ENCODE measurements at regions not wholly inside any gene's neighbourhood (a gene's known extent, or its start where the extent isn't known, plus 50 kb on each side); places are given as distances from the start of the nearest gene placed in this dataset.

DNA sequence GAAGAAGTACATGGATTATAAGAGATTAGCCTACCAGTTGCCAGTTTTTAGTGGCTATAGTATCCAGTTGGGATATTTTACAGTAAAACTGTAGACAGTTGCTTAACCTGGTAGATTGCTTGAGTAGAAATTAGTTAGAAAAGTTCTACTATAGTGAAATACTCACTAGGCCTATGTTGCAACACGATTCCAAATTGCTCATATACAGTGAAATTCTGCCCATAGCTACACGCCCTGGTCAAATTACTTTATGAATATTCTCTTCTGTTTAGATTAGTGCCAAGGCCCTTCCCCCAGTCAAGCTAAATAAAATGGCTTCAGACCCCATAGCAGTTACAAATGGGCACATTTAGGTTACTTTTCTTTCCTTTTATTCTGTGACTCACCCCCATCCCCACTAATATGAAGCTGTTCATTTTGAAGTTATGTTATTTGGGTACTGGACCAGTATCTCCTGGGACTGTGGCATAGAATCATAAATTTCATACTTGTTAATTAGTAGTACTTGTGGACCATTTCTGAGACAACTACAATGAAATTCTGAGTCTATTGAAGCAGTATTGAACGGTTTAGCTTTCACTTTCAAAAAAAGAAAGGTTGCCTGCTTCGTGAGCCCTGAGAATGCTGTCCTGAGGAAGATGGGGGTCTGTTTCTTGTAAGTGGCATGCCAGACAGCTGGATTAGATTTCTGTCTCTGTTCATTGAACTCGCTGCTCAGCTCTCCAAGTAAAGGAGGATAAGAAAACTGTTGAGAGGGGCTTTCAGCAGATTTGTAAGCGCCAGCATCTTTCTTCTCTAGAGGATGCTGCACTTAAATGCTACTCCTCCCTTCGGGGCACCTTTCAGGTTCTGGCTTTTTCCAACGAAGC is 65.8 kb upstream of the CFAP20DC start:
- DNase-seq, result no peak

DNA sequence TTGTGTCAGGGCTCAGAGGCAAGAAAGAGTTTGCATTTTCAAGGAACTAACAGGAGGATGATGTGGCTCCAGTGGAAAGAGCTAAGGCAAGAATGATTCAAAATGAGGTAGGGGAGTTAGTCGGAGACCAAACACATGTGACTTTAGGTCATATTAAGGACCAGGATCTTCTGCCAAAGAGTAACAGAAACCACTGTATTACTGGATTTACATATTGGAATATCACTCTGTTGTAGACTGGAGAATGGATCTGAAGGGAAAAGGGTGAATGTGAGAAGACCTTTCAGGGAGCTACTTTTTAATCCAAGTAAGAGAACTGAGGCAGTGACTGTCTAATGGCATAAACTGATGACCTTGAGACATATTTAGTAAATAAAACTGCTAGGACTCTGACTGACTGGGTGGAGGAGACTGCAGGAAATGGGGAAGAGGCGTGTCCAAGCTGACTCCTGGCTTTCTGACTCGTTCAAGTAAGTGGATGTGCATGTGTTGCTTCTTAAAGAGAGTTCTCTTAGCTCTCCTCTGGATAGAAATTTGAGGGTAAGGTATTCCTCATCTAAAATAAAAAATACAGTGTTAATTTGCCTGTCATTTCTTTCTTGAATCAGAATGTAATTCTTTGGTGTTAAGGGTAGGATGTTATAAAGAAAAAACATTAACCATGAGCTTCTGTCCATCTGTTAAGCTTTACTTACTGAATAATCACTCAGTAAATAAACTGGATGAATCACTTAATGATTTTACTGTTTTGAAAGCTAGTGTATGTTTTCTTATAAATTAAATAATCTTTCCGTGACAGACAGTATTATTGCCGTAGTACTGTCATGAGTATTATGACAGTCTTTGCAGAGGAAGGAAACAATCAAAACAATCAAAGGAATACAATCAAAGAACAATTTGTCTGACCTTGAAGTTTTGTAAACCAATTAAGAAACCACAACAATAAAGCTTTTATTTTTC is 58.3 kb upstream of the CFAP20DC start:
- DNase-seq, result no peak

DNA sequence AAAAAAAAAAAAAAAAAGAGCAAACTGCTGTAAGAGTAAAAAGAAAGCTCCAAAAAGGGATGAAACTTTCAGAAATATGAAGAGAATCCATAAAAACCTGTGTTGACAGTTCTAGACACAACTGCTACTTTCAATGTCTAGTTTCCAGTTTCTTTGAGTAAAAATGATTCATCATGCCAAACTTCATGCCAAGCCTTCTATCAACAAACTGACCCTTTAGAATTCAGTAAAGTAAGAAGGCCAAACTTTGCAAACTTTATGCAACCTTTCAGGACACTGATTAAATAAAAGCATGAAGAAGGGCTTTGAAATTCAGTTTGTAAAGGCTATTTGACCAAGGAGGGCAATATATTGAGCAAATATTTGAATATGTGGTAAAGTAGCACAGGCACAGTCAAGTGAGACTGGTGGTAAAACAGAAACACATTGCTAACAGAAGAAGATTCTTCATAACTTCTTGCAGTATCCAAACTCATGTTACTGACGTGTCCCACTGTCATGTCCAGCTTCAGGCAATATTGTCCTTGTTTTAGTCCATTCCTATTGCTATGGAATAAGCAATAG is 56.3 kb upstream of the CFAP20DC start:
- DNase-seq, result no peak

DNA sequence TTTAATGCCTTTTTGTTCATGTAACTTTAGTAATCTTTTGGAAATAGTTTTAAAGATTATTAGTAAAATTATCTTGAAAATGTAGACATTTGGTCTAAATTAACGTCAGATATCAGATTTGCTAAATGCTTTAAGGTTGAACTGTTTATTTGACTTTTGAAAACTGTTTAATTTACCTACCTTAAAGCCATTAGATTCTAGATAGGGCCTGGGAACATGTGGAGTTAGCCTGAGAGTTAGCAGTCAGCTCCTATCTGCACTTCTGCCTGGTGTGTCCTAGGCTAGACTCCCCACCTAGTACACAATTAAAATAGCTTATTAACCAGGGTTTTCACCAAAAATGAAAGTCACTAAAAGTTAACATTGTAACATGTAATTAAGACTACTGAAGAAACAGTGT is 53.7 kb upstream of the CFAP20DC start:
- no peak for DNase-seq

DNA sequence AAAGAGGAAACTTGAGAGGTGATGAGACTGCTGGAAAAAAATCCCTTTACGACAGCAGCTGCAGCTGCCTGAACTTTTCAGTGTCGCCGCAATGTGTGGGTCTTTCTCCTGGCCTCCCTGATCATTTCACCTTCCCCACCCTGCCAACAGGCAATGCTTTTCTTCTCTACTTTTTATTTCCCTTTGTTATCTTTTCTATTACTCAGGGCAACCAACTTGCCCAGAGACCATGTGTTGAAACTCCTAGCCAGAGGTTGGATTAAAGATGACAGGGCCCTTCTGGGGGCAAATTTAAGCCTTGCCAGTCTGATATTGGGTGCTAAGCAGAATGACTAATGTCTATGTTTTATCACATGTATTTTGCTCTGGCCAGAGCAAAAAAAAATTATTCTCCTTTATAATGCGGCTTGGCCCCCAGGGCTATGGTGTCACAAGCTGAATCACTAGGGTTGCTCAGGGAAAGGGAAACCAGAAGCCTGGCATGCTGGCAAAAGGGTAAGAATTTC is 51.5 kb upstream of the CFAP20DC start:
- no peak for DNase-seq

All from stimulated activated CD4-positive, alpha-beta T cell treated with anti-CD3 and anti-CD28 coated beads, Interleukin-4, amount 100 ng/mL, for 24 hours (primary cell).